Lower leg skin (tissue), 3 donors: ENCODE measurements at regions not wholly inside any gene's neighbourhood (a gene's known extent, or its start where the extent isn't known, plus 50 kb on each side); places are given as distances from the start of the nearest gene placed in this dataset.

ENCODE experiments used
- CTCF ChIP-seq, 3 donors: fragments of 450-650 bp; IDR thresholded peaks; one replicate each; pipeline ENCODE4 v1.5.1; 2016; ENCODE audit warnings: antibody characterized with exemption in 3 of 3, mild to moderate bottlenecking in 3 of 3, moderate library complexity in 2 of 3
- POLR2A ChIP-seq, 2 donors: fragments of 450-650 bp; IDR thresholded peaks; one replicate each; pipeline ENCODE4 v1.6.1; 2016 to 2017; ENCODE audit warnings: antibody characterized with exemption in 2 of 2, mild to moderate bottlenecking in 1 of 2, moderate library complexity in 1 of 2

DNA sequence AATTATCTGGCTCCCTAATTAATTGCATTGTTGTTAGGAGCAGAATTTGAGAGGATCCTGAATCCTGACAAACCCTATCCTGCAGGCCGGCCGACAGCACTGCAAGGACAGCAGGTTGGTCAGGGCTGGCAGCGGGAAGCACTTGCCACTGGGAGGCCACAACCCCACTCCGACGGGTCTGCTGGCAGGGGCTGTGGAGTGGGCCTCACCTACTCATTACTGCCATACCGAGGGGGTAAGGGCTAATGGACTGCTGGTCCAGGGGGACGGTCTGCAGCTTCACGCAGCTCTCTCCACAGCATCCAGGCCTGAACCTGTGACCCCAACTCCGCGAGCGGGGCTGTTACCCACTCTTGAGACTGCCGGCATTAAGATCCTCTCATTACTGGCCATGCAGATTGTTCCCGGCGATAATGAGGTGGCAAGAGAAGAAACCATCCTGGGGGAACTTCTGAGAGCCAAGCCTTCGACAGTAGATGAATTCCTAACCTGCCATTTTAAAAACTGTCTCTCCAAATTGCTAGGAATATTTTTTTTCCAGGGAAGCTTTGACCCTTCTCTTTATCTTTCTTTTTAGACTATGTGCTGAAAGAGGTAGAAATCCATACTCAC, 501.3 kb downstream of the OMA1 start:
- TF ChIP-seq CTCF (IDR thresholded peaks at IDR 0.05): no peak
- no peak for TF ChIP-seq POLR2A (IDR thresholded peaks at IDR 0.05)
